ENCODE measurements at regions not wholly inside any gene's neighbourhood (a gene's known extent, or its start where the extent isn't known, plus 50 kb on each side); places are given as distances from the start of the nearest gene placed in this dataset.

GRCh38 chr2:221999717-222000116 is 299.1 kb downstream of the PAX3 start:
- Histone ChIP-seq H2BK5ac (ENCODE audit: low read depth, low read length) (no peak overlapping the region), H3K4ac (replicated peaks; ENCODE audit: insufficient read length, low read depth, low read length) (no peak overlapping the region), H3K36me3 (ENCODE audit: control insufficient read depth in 2 of 4, insufficient read depth in 4 of 4, low read length in 3 of 4) (no peaks in the 10 kb centered on the region), H2BK120ac (replicated peaks; ENCODE audit: low read depth, low read length) (no peak overlapping the region), H3K4me1 (replicated peaks in 1 of 4; ENCODE audit: control insufficient read depth in 3 of 4, insufficient read depth in 4 of 4, low read length in 3 of 4) (no peaks in the 10 kb centered on the region), H3K79me2 (ENCODE audit: control insufficient read depth in 1 of 2, insufficient read depth in 2 of 2, low read length in 2 of 2) (no peaks in the 10 kb centered on the region), H2AFZ (ENCODE audit: low read length) (no peak overlapping the region), H4K8ac (ENCODE audit: extremely low read depth, insufficient read depth, low read length) (no peak overlapping the region), H3K27me3 (replicated peaks in 1 of 4; ENCODE audit: control insufficient read depth in 3 of 4, extremely low read depth in 1 of 4, insufficient read depth in 3 of 4, low read length in 3 of 4) (no peaks in the 10 kb centered on the region), H2BK15ac (ENCODE audit: low read length) (no peak overlapping the region), H3K18ac (ENCODE audit: extremely low read depth, low read length) (no peak overlapping the region), H4K91ac (replicated peaks; ENCODE audit: insufficient read length, low read length) (no peak overlapping the region), H3K27ac (ENCODE audit: low read depth, low read length) (no peak overlapping the region), H3K23ac (ENCODE audit: insufficient read length) (no peak overlapping the region), H3K9ac (replicated peaks in 1 of 4; ENCODE audit: extremely low read depth in 1 of 4, low read depth in 3 of 4, low read length in 3 of 4) (no peak overlapping the region), H3K23me2 (ENCODE audit: low read depth, low read length) (no peaks in the 10 kb centered on the region; the same call in 1 of the 2 replicates), H3K79me1 (ENCODE audit: low read depth, low read length) (no peaks in the 10 kb centered on the region), H4K5ac (ENCODE audit: insufficient read length, low read depth, low read length) (no peak overlapping the region), H3K4me2 (ENCODE audit: insufficient read depth in 1 of 2, low read depth in 2 of 2, low read length in 2 of 2) (no peak overlapping the region), H2AK5ac (ENCODE audit: low read depth, low read length) (no peak overlapping the region), H3K4me3 (ENCODE audit: extremely low read depth in 1 of 4, insufficient read depth in 2 of 4, low read depth in 3 of 4, low read length in 4 of 4) (no peak overlapping the region), H2BK20ac (ENCODE audit: low read length) (no peak overlapping the region), H3K56ac (replicated peaks; ENCODE audit: insufficient read length, low read depth, low read length) (no peak overlapping the region), H2BK12ac (ENCODE audit: low read depth, low read length) (no peak overlapping the region), H3K14ac (ENCODE audit: insufficient read length) (no peak overlapping the region), H3K9me3 (ENCODE audit: insufficient read depth in 2 of 2, low read depth in 1 of 2, low read length in 1 of 2) (no peaks in the 10 kb centered on the region), H4K20me1 (replicated peaks in 1 of 2; ENCODE audit: control insufficient read depth in 1 of 2, insufficient read depth in 2 of 2, low read length in 2 of 2) (no peaks in the 10 kb centered on the region)
- FAIRE-seq, result no peak
- WGBS, 2 experiments (ENCODE audit: extremely low coverage in 1 of 2, insufficient coverage in 1 of 2, insufficient read length in 1 of 2, insufficient replicate concordance in 2 of 2, low coverage in 1 of 2, low lambda C conversion rate in 2 of 2, missing lambda C conversion rate in 1 of 2), result 88% methylated on average over 6 of the region's 6 CpGs; no CpG with 5 or more reads in 1 of the 2 experiments
- ChIA-PET POLR2A (ENCODE audit: partially characterized antibody) (no interaction called here), CTCF (ENCODE audit: partially characterized antibody) (no interaction called here)
- no peak for DNase-seq (ENCODE audit: low read depth in 1 of 2, low spot score in 2 of 2)
- no peak for TF ChIP-seq TAF7 (optimal IDR thresholded peaks at IDR 0.05; ENCODE audit: borderline replicate concordance, low read depth, low read length)
- no peak for TF ChIP-seq CHD1 (IDR thresholded peaks at IDR 0.05; ENCODE audit: low read depth, low read length)
- TF ChIP-seq TCF12 (IDR thresholded peaks at IDR 0.05; ENCODE audit: low read depth, low read length), result no peak
- no peak for TF ChIP-seq CEBPB (IDR thresholded peaks at IDR 0.05; ENCODE audit: low read depth, low read length)
- TF ChIP-seq CBX5 (IDR thresholded peaks at IDR 0.05; ENCODE audit: low read depth, low read length), result no peak
- TF ChIP-seq ASH2L (IDR thresholded peaks at IDR 0.05; ENCODE audit: low read length), result no peak
- no peak for TF ChIP-seq BACH1 (IDR thresholded peaks at IDR 0.05; ENCODE audit: low read length)
- TF ChIP-seq MAX (IDR thresholded peaks at IDR 0.05), result no peak
- no peak for TF ChIP-seq POLR2A (IDR thresholded peaks at IDR 0.05; ENCODE audit: control extremely low read depth in 1 of 2, low read depth in 2 of 2, low read length in 2 of 2)
- no peak for TF ChIP-seq KDM1A (IDR thresholded peaks at IDR 0.05; ENCODE audit: borderline replicate concordance, low read length)
- TF ChIP-seq SAP30 (IDR thresholded peaks at IDR 0.05; ENCODE audit: insufficient read depth, insufficient replicate concordance, low read length), result no peak
- TF ChIP-seq, protein P1, sequence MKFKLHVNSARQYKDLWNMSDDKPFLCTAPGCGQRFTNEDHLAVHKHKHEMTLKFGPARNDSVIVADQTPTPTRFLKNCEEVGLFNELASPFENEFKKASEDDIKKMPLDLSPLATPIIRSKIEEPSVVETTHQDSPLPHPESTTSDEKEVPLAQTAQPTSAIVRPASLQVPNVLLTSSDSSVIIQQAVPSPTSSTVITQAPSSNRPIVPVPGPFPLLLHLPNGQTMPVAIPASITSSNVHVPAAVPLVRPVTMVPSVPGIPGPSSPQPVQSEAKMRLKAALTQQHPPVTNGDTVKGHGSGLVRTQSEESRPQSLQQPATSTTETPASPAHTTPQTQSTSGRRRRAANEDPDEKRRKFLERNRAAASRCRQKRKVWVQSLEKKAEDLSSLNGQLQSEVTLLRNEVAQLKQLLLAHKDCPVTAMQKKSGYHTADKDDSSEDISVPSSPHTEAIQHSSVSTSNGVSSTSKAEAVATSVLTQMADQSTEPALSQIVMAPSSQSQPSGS (IDR thresholded peaks at IDR 0.05; ENCODE audit: low read length), result no peak
- TF ChIP-seq TAF1 (IDR thresholded peaks at IDR 0.05; ENCODE audit: low read depth, low read length), result no peak
- TF ChIP-seq GABPA (IDR thresholded peaks at IDR 0.05; ENCODE audit: borderline replicate concordance, insufficient read depth, low read length), result no peak

Measured in H1 (cell line).